ENCODE measurements at regions not wholly inside any gene's neighbourhood (a gene's known extent, or its start where the extent isn't known, plus 50 kb on each side); places are given as distances from the start of the nearest gene placed in this dataset.

DNA sequence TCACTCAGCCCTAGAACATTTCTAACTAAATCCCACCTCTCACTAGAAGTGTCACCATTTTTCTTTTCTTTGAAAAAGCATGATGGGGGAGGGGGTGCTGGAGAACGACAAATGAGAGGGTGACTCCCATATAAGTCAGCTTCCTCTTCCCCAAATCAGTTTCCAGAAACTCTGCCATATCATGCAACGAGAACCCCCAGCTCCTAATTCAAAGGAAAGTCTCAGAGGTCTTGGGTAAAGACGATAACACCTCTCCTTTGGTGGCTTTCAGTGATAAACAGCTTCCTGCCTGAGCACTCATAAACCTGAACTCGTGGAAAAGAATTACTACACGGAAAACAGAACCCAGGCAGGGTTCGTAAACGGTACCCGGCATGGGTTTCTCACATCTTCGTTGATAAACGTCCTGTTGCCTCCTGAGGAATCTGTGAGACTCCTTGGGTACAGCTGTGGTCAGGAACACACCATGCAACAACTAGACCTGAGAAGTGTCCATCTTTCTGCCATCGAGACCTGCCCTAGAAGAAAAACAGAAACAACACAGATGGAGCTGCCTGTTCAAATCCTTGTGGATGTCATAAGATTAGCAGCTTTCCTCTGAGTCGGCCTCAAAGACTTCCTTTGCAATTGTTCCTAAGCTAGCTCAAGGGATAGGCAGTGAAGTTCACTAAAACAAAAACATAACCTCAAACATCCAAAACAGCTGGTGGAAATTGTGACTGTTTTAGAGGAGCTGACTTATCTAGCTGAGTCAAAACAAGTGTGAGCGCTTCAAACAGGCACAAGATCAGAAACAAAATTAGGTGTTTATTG is 185.8 kb upstream of the PRDM1 start:
- no peak for ATAC-seq
- TF ChIP-seq TCF4 (CRISPR knock-in tag; IDR thresholded peaks at IDR 0.05; ENCODE audit: borderline replicate concordance), result no peak
- no peak for TF ChIP-seq CSDC2 (CRISPR knock-in tag; IDR thresholded peaks at IDR 0.05)
- no peak for TF ChIP-seq ISL1 (CRISPR knock-in tag; IDR thresholded peaks at IDR 0.05)
- no peak for TF ChIP-seq ESRRG (CRISPR knock-in tag; IDR thresholded peaks at IDR 0.05)

DNA sequence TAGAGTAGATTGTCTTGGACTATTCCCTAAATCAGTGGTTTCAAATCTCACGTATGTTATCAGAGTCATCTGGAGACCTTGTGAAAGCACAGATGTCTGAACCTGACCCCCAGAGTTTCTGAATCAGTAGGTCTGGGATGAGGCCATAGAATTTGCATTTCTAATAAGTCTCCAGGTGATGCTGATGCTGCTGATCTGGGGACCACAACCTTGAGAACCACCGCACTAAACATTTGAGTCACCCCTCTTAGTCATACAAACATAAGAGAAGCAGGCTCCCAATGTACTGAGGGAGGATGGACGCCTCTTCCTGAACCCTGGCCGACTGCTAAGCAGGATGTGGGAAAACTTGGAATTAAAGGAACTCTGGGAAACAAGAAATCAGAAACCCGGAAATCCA is 187.8 kb upstream of the PRDM1 start:
- no peak for TF ChIP-seq OSR1 (CRISPR knock-in tag; IDR thresholded peaks at IDR 0.05)
- TF ChIP-seq, protein P1, sequence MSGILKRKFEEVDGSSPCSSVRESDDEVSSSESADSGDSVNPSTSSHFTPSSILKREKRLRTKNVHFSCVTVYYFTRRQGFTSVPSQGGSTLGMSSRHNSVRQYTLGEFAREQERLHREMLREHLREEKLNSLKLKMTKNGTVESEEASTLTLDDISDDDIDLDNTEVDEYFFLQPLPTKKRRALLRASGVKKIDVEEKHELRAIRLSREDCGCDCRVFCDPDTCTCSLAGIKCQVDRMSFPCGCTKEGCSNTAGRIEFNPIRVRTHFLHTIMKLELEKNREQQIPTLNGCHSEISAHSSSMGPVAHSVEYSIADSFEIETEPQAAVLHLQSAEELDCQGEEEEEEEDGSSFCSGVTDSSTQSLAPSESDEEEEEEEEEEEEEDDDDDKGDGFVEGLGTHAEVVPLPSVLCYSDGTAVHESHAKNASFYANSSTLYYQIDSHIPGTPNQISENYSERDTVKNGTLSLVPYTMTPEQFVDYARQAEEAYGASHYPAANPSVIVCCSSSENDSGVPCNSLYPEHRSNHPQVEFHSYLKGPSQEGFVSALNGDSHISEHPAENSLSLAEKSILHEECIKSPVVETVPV (CRISPR knock-in tag; IDR thresholded peaks at IDR 0.05), result no peak
- TF ChIP-seq ISL1 (CRISPR knock-in tag; IDR thresholded peaks at IDR 0.05), result no peak
- no peak for TF ChIP-seq PPARA (CRISPR knock-in tag; IDR thresholded peaks at IDR 0.05; ENCODE audit: borderline replicate concordance)
- no peak for TF ChIP-seq ZNF8 (CRISPR knock-in tag; IDR thresholded peaks at IDR 0.05)
- no peak for ATAC-seq

DNA sequence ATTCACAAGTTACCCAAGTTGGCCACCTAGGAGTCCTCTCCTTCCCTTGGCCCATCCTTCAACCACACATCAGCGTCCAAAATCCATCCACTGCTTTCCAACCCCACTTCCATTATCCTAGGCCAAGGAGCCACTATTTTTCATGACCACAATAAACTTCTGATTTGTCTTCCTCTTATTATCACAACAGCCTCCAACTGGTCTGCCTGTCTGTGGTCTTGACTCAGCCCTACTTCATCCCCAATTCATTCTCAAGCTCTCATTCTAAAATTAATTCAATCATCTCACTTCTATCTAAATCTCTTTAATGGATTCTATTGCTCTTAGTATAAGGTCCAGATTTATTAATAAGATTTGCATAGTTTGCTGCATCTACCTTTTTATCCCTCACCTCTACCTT is 189.0 kb upstream of the PRDM1 start:
- no peak for ATAC-seq
- TF ChIP-seq, protein P2, sequence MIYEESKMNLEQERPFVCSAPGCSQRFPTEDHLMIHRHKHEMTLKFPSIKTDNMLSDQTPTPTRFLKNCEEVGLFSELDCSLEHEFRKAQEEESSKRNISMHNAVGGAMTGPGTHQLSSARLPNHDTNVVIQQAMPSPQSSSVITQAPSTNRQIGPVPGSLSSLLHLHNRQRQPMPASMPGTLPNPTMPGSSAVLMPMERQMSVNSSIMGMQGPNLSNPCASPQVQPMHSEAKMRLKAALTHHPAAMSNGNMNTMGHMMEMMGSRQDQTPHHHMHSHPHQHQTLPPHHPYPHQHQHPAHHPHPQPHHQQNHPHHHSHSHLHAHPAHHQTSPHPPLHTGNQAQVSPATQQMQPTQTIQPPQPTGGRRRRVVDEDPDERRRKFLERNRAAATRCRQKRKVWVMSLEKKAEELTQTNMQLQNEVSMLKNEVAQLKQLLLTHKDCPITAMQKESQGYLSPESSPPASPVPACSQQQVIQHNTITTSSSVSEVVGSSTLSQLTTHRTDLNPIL (CRISPR knock-in tag; IDR thresholded peaks at IDR 0.05; ENCODE audit: low read depth), result no peak
- TF ChIP-seq ZNF8 (CRISPR knock-in tag; IDR thresholded peaks at IDR 0.05) (no peak), SNAI2 (CRISPR knock-in tag; IDR thresholded peaks at IDR 0.05) (no peak), ZFP30 (CRISPR knock-in tag; IDR thresholded peaks at IDR 0.05) (no peak), OSR1 (CRISPR knock-in tag; IDR thresholded peaks at IDR 0.05) (no peak), ZC3H10 (CRISPR knock-in tag; IDR thresholded peaks at IDR 0.05) (no peak), ISL1 (CRISPR knock-in tag; IDR thresholded peaks at IDR 0.05) (no peak), PPARA (CRISPR knock-in tag; IDR thresholded peaks at IDR 0.05; ENCODE audit: borderline replicate concordance) (no peak), TOX (CRISPR knock-in tag; IDR thresholded peaks at IDR 0.05; ENCODE audit: borderline replicate concordance) (no peak), RARB (CRISPR knock-in tag; IDR thresholded peaks at IDR 0.05) (no peak), ZNF70 (CRISPR knock-in tag; IDR thresholded peaks at IDR 0.05) (no peak), CSDC2 (CRISPR knock-in tag; IDR thresholded peaks at IDR 0.05) (no peak), ARNTL (CRISPR knock-in tag; IDR thresholded peaks at IDR 0.05; ENCODE audit: borderline replicate concordance, low read depth) (no peak)
- TF ChIP-seq, protein P3, sequence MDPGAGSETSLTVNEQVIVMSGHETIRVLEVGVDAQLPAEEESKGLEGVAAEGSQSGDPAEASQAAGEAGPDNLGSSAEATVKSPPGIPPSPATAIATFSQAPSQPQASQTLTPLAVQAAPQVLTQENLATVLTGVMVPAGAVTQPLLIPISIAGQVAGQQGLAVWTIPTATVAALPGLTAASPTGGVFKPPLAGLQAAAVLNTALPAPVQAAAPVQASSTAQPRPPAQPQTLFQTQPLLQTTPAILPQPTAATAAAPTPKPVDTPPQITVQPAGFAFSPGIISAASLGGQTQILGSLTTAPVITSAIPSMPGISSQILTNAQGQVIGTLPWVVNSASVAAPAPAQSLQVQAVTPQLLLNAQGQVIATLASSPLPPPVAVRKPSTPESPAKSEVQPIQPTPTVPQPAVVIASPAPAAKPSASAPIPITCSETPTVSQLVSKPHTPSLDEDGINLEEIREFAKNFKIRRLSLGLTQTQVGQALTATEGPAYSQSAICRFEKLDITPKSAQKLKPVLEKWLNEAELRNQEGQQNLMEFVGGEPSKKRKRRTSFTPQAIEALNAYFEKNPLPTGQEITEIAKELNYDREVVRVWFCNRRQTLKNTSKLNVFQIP (CRISPR knock-in tag; IDR thresholded peaks at IDR 0.05; ENCODE audit: borderline replicate concordance, low read depth), result no peak
- TF ChIP-seq, protein P4, sequence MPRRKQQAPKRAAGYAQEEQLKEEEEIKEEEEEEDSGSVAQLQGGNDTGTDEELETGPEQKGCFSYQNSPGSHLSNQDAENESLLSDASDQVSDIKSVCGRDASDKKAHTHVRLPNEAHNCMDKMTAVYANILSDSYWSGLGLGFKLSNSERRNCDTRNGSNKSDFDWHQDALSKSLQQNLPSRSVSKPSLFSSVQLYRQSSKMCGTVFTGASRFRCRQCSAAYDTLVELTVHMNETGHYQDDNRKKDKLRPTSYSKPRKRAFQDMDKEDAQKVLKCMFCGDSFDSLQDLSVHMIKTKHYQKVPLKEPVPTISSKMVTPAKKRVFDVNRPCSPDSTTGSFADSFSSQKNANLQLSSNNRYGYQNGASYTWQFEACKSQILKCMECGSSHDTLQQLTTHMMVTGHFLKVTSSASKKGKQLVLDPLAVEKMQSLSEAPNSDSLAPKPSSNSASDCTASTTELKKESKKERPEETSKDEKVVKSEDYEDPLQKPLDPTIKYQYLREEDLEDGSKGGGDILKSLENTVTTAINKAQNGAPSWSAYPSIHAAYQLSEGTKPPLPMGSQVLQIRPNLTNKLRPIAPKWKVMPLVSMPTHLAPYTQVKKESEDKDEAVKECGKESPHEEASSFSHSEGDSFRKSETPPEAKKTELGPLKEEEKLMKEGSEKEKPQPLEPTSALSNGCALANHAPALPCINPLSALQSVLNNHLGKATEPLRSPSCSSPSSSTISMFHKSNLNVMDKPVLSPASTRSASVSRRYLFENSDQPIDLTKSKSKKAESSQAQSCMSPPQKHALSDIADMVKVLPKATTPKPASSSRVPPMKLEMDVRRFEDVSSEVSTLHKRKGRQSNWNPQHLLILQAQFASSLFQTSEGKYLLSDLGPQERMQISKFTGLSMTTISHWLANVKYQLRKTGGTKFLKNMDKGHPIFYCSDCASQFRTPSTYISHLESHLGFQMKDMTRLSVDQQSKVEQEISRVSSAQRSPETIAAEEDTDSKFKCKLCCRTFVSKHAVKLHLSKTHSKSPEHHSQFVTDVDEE (CRISPR knock-in tag; IDR thresholded peaks at IDR 0.05), result no peak
- TF ChIP-seq, protein P5, sequence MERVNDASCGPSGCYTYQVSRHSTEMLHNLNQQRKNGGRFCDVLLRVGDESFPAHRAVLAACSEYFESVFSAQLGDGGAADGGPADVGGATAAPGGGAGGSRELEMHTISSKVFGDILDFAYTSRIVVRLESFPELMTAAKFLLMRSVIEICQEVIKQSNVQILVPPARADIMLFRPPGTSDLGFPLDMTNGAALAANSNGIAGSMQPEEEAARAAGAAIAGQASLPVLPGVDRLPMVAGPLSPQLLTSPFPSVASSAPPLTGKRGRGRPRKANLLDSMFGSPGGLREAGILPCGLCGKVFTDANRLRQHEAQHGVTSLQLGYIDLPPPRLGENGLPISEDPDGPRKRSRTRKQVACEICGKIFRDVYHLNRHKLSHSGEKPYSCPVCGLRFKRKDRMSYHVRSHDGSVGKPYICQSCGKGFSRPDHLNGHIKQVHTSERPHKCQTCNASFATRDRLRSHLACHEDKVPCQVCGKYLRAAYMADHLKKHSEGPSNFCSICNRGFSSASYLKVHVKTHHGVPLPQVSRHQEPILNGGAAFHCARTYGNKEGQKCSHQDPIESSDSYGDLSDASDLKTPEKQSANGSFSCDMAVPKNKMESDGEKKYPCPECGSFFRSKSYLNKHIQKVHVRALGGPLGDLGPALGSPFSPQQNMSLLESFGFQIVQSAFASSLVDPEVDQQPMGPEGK (CRISPR knock-in tag; IDR thresholded peaks at IDR 0.05; ENCODE audit: borderline replicate concordance), result no peak

DNA sequence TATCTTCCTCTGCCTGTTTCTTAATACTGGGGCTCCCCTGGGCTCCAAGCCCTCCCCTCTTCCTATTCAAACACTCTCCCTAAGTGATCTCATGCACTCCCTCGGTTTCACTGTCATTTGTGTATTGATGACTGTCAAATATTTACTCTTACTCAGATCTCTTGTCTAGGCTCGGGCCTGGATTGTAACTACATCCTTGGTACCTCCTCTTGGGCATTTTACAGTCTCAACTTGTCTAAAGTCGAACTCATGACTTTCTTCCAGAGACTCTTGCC is 189.4 kb upstream of the PRDM1 start:
- ATAC-seq, result no peak
- TF ChIP-seq ZFP3 (CRISPR knock-in tag; IDR thresholded peaks at IDR 0.05), result no peak
- TF ChIP-seq, protein P5 (CRISPR knock-in tag; IDR thresholded peaks at IDR 0.05; ENCODE audit: borderline replicate concordance), result no peak
- TF ChIP-seq, protein P2 (CRISPR knock-in tag; IDR thresholded peaks at IDR 0.05; ENCODE audit: low read depth), result no peak

Measured in SK-N-SH treated with all-trans-retinoic acid at 6 μM for 48 hours (cell line).